ENCODE measurements at regions not wholly inside any gene's neighbourhood (a gene's known extent, or its start where the extent isn't known, plus 50 kb on each side); places are given as distances from the start of the nearest gene placed in this dataset.

DNA sequence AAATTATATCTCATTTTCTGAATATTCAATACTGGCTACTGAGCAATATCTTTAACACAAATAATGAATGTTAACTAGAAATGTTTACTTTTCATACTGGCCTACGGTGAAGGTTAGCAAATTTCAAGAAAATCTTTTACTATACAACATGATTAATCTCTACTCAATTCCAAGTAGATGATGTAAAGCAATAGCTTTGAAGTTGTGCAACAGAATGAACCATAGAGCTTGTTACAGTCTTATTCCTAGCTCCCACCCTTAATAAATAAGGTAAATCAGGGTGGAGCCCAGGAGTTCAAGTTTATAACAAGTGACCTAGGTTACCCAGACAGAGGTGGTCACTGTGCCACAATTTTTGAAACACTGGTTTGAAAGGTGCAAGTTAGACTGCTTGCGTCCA, 1678.1 kb downstream of the KCNT2 start:
- TF ChIP-seq, protein P1, sequence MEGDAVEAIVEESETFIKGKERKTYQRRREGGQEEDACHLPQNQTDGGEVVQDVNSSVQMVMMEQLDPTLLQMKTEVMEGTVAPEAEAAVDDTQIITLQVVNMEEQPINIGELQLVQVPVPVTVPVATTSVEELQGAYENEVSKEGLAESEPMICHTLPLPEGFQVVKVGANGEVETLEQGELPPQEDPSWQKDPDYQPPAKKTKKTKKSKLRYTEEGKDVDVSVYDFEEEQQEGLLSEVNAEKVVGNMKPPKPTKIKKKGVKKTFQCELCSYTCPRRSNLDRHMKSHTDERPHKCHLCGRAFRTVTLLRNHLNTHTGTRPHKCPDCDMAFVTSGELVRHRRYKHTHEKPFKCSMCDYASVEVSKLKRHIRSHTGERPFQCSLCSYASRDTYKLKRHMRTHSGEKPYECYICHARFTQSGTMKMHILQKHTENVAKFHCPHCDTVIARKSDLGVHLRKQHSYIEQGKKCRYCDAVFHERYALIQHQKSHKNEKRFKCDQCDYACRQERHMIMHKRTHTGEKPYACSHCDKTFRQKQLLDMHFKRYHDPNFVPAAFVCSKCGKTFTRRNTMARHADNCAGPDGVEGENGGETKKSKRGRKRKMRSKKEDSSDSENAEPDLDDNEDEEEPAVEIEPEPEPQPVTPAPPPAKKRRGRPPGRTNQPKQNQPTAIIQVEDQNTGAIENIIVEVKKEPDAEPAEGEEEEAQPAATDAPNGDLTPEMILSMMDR (conservative IDR thresholded peaks at IDR 0.05; ENCODE audit: low read depth, low read length): no peak
- DNase-seq (ENCODE audit: low read depth): no peak
- no peak overlapping the region for H3K4me3 ChIP-seq (ENCODE audit: low read depth, low read length)

DNA sequence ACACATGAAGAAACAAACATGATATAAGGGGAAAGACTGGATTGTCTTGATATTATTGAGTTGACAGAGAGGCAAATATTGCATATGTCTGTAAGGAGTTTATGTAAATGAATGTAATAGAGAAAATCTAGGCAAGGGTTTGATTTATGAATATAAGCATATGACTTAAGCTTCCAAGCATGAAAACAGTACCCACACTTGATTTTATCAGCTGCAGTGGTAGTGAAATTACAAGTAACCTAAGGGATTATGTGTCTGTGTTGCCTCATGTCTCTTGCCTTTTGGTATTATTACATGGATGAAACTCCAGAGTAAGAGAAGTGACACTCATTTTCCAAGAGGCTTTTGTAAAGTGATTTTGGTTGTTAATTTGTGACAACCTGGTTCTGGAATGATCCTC, 1678.9 kb downstream of the KCNT2 start:
- no peak for DNase-seq (ENCODE audit: low read depth)
- TF ChIP-seq, protein P1 (conservative IDR thresholded peaks at IDR 0.05; ENCODE audit: low read depth, low read length): no peak

DNA sequence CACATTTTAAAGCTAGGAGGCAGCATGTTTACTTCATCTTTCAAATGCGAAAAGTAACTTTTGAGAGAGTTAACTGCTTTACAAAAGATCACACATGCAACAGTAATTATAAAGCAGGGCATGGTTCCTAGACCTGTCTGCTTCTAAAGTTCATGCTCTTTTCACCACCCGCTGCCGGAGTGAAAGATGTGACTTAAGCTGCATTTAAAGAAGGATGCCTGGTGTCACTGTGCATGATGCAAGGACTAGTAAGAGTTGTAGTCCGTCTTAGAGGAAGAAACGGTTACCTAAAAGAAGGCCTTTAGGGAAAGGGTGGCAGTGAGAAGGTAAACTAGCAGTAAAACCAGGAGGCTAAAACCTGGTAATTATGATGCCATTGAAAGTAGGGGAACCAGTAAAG, 1689.1 kb downstream of the KCNT2 start:
- DNase-seq (ENCODE audit: low read depth): no peak
- TF ChIP-seq, protein P1 (conservative IDR thresholded peaks at IDR 0.05; ENCODE audit: low read depth, low read length): no peak
- H3K4me3 ChIP-seq (ENCODE audit: low read depth, low read length): no peak overlapping the region

More for the DNA sequence above, 1678.9 kb downstream of the KCNT2 start:
- H3K4me3 ChIP-seq (ENCODE audit: low read depth, low read length): no peak overlapping the region

DNA sequence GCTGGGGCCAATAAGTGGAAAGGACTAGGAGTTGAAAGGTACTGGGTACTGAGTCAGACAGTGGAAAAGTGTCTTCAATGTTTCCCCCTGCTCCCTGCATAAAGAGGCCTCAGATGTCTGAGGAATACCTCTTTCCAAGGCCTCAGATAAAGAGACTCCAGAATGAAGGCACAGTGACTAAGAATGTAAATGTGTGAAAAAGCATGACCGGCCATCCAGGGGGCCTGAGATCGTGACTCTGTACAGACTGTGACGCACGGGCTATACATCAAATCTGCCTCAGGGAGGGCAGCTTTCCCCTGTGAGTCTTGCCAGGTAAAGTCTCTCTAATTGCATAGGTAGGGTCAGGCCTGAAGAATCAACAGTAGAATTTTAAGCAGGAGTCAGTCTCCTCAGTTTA, 1690.5 kb downstream of the KCNT2 start:
- TF ChIP-seq, protein P1 (conservative IDR thresholded peaks at IDR 0.05; ENCODE audit: low read depth, low read length): no peak
- no peak overlapping the region for H3K4me3 ChIP-seq (ENCODE audit: low read depth, low read length)
- no peak for DNase-seq (ENCODE audit: low read depth)

DNA sequence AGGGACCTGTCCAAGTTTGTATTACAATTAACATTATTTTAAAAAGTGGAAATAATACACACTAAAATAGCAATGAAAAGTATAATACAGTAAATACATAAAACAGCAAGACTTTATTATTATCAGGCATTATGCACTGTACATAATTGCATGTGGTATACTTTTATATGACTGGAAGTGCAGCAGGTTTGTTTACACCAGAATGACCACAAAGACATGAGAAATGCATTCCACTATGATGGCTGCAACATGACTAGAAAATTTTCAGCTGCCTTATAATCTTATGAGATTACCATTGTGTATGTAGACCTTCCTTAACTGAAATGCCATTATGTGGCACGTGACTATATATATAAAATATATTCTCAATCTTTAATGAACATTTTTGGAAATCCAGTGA, 1699.6 kb downstream of the KCNT2 start:
- TF ChIP-seq, protein P1 (conservative IDR thresholded peaks at IDR 0.05; ENCODE audit: low read depth, low read length): no peak
- DNase-seq (ENCODE audit: low read depth): no peak

DNA sequence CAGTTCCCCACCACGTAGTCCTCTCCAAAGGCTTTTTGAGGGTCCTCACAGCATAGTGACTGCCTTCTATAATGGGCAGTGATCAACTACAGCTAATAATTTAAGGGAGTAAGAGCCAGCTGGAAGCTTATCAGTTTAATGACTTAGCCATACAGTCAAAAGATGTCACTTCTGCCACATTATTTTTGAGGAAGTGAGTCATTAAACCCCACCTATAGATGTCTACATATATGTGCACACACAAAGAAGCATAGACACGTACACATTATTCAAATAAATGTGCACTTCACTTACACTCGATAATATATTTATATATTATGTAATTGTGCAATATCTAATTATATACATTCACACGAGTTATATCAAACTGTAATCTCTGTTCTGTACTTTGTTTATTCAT, 1704.7 kb downstream of the KCNT2 start:
- no peak overlapping the region for H3K4me3 ChIP-seq (ENCODE audit: low read depth, low read length)
- TF ChIP-seq, protein P1 (conservative IDR thresholded peaks at IDR 0.05; ENCODE audit: low read depth, low read length): no peak
- no peak for DNase-seq (ENCODE audit: low read depth)

More for the DNA sequence above, 1699.6 kb downstream of the KCNT2 start:
- no peak overlapping the region for H3K4me3 ChIP-seq (ENCODE audit: low read depth, low read length)

DNA sequence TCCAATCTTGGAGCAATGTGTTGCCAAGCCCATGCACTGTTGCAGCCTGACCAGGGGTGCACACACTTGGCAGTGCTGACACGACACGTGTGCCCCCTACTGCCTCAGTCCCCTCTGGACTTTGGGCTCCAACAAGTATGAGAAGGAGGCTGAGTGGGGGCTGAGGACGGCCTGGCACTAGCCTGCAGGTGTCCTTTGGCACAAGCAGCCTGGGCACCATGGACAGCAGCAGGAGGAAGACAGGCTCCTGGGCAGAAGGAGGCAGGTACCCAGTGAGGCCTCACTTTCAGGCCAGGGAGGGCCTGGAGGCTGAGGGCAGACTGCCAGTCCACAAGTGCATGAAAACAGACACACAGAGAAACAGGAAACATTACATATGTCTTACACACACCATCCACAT, 1702.9 kb upstream of the B3GALT2 start:
- H3K4me3 ChIP-seq (ENCODE audit: low read depth, low read length): no peak overlapping the region
- TF ChIP-seq, protein P1 (conservative IDR thresholded peaks at IDR 0.05; ENCODE audit: low read depth, low read length): no peak
- DNase-seq (ENCODE audit: low read depth): no peak

Measured in epithelial cell of proximal tubule (primary cell).